GM19395 (cell line): ENCODE measurements at regions not wholly inside any gene's neighbourhood (a gene's known extent, or its start where the extent isn't known, plus 50 kb on each side); places are given as distances from the start of the nearest gene placed in this dataset.
"Not testable (repeated sequence)": the region's sequence is repeated elsewhere in the genome, so short reads cannot be mapped to it uniquely, and the experiment has no call there.

Experiments used
- ATAC-seq: cut with Tn5 transposase; IDR thresholded peaks from one replicate; pipeline ENCODE4 v1.9.1; 2021; ENCODE audit warnings: mild to moderate bottlenecking, moderate library complexity; ENCODE audit not compliant: unreplicated experiment

DNA sequence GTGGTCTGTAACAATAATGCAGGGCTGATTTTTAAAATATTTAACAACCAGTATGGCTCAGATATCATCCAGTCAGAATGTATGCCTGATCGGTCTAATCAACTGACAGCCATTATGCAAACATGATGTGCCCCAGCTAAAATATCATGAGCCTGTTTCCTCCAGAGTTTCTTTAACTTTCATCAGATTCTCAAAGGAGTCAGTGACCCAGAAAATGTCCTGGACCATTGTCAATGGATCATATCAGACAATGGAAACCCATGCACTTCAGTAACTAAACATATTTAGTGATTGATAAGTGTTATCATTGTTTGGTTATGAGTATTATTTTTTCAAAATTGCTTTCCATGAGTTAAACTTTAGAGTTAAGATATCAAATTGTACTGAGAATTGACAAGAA, 173.5 kb downstream of the LMBRD1 start:
- no peak for ATAC-seq

DNA sequence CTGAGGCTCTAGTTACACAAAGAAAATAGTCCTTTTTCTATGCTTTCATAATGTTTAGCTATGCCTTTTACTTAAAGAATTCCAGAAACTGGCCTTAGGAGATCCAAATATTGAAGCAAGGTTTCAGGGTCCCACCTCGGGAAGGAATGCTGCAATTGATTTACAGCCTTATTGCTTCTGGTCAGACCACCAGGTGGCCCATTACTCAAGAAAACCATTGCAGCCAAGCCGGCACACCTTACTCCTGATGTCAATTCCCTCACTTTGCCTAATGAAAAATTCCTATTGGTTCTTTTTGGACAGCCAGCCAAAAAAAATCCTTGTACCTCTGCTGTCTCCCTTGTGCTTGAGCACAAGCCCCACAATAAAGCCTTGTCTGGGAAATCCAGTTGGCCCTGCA, 173.9 kb downstream of the LMBRD1 start:
- no peak for ATAC-seq

DNA sequence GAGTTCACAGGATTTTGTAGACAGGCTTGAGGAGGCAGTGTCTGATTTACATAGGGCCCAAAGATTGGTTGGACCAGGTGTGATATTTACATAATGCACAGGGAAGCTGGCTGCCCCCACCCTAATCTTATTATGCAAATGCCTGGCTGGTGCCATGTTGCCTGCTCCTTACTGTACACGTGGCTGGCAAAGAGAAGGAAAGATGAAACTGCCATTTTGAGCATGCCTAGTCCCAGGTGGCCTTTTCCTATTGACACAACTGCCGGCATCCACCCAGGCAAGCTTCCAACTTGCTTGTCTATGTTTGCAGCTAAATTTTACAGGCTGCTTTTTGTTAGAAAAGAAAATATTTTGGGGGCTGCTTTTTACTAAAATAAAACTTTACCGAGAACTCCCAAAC, 174.6 kb downstream of the LMBRD1 start:
- no peak for ATAC-seq

DNA sequence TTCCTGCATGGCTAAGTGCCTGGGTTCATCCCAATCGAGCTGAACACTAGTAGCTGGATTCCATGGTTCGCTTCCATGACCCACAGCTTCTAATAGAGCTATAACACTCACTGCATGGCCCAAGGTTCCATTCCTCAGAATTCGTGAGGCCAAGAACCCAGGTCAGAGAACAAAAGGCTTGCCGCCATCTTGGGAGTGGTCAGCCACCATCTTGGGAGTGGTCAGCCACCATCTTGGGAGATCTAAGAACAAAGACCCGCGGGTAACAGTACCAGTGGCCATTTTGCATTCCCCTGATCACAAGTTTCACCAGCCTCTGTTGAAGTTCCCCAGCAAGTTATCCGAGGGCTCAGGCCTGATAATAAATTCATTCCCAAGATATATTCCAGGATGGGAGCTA, 179.6 kb downstream of the LMBRD1 start:
- no peak for ATAC-seq

DNA sequence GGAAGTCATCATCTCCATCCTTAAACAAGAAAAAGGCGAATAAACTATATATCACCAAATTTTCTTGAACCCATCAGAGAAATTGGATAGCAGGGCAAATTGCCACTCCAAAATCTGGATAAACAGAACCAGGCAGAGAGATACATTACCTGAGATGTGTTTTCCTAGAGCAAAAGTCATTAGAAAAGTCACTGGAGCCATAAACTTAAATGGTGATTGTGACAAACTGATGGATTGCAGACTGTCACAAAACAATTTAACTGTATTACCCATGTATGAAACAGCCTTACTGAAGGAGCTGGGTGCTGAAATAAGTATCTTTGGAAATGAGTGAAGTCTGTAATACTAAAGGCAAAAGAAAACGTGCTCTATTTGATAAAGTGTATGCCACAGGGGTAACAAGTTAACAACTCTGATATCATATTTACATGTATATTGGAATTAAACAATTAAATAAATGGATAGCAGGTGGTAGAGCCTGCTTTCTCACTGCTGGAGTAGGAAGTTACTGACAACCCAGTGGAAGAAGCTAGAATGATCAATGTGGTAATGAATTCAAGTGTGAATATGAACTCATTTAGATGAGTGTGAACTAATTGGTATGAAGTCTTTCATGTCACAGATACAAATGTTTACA, 186.9 kb downstream of the LMBRD1 start:
- no peak for ATAC-seq

DNA sequence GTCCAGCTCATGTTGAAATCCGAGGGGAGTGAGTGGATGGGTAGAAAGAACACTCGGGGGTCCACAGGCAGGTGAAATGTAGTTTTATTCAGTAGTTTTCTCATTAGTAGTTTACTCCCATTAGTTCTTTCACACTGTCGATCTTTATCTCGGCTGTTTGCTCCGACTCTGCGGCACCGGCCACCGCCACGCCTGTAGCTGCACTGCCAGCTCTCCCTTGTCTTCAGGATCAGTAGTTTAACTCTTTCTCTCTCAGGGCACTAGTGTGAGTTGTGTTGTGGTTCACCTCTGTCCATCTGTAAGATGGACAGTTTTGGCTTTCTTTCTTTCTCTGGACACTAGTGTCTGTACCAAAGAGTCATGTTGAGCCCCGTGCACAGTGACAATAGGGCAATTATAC, 195.7 kb downstream of the LMBRD1 start:
- ATAC-seq = no peak

DNA sequence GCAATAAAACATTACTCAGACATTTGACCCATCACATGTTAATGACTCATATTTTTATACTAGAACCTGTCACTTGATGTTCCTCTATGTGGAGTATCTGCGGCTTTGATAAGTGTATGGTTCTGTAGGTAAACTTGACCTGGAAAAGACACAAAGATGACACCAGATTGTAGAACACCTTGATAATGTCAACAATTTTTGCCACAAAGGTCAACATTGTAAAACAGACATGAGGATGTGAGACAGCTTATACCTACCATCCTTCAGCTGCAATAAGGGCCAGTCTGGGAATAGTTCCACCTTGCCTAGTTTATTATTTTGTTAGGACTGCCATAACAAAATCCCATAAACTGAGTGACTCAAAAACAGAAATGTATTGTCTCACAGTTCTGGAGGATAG, 202.4 kb downstream of the LMBRD1 start:
- no peak for ATAC-seq

DNA sequence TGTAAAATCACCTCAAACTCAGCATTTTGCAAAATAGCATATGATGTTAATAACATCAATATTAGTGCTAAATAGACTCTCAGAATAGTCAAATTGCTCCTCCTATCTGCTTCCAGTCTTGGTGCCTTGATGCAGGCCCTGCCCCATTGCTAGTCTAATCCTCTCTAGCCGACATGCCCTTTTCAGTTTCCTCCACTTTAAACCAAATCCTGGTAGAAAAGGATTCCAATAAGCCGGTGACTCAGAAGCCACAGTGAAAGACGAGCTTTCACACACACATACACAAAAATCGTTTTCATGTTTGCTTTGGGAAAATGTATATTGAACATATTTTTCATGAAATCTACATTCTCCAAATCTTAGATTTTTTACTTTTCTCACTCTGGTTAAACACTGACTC, 203.1 kb downstream of the LMBRD1 start:
- ATAC-seq = no peak

DNA sequence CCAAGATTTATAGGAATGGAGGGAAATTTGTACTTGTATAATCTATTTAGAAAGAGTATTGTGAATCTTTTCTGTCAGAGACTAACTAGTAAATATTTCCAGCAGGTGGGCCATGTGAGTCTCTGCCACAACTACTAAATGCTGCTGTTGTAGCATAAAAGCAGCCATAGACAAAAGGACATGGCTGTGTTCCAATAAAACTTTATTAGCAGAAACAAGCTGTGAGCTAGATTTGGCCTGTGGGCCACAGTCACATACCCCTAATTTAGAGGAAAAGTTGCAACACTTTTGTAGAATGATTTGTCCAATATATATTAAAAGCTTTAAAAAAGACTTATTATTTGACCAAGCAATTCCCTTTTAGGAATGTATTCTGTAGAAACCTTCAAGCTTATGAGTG, 207.2 kb downstream of the LMBRD1 start:
- no peak for ATAC-seq

DNA sequence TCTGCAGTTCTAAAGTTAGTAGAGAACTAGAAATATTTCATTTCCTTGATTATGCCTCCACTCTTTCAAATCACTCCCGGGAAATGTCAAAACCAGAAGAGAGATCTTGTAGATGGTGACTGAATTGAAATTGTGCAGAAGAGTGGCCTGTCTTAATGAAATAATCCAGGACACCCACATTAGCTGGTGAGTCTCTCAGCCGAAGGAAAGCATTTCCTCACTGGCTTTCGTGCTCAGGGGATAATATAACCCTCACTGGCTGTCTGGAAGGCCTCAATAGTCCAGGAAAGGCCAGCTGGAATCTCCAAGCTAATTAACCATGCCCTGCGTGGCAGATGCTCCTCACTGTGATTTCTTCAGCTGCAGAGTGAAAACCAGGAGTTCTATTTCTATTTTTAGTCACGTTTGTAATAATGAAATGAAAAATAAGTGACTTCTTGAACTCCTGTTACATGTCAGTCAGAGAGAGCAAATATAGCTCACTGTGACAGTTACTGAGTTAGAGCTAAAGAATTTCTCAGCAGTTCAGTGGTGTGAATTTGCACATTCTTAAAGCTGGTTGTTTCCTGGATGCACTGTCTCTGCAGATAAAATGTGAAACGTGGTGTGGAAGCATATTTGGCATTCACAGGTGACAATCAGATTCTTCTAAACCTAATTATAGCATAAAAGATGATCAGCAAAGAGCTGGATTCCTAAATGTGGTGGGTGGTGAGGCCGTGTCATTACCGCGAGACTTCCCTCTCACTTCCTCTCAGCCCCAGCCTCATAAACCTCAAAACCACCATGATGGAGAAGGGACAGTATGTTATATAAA, 211.7 kb downstream of the LMBRD1 start:
- ATAC-seq = peak; percentile 96

DNA sequence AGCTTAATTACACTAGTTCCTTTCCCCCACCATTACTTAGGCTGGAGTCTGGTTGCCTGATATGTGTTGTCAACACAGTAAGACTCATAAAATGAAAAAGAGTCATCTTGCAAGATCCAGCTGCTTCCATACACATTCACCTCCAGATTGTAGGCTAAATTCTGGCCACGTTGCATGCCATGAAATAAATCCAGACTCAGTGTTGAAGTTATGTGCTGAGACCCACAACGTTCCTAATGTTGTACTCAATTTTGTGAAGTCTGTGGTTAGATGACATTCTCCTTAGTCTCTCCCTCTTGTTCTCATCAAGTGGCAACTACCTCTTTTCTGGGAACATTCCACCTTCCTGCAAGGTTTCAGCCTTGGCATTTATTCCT, 212.3 kb downstream of the LMBRD1 start:
- no peak for ATAC-seq

DNA sequence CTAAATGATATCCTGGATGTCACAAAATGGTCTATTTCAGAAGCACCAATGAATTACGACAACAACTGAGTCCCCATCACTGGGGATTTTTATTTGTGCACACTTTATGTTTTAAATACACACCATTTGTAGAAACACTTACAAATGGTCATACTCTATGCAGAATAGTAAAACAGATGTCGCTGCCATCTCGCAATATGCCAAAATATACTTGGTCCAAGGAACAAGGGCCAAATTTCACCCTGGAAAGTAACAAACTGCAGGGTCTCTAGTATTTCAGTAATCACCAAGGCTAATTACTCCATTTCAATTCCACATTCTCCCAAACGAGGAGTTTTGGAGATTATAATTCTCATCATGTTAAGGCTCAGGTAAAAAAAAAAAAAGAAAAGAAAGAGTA, 215.2 kb downstream of the LMBRD1 start:
- ATAC-seq = no peak

DNA sequence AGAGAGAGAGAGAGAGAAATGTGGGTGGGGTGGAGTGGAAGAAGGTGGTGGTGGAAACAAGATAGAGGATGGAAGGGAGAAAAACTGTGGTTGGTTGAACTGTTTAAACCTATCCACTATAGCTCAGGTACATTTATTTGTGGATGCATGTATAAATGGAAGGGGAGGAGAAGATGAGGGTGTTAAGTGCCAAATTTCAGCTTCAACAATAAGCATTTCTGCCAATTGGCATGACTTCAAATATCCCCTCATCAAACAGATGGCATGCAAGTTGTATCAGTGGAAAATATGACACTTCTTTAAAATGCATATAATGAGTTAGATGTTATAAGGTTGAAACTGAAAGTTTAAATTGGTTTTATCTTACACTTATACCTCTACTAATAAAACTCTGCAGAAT, 216.1 kb downstream of the LMBRD1 start:
- ATAC-seq = no peak

DNA sequence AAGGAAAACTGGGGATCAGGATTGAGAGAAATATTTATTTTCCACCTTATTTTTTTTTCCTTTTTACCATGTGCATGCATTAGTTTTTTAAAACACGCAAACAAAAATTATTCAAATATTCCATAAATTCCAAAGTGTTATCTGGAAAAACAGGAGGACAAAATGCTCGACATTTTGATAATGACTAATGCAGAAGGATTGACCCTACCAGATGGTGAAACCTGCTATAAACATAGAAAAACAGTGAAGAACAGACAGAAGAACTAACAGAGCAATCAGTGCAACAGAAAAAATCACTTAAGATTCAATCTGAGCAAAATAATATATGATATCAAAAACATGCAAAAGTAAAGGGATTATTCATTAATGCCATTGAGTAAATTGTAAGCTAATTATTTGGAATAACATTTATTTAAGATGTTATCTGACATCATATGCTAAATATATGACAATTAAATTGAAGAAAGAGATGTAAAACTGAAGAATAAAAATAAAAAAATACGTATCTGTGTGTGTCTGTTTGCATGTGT, 218.4 kb downstream of the LMBRD1 start:
- no peak for ATAC-seq

DNA sequence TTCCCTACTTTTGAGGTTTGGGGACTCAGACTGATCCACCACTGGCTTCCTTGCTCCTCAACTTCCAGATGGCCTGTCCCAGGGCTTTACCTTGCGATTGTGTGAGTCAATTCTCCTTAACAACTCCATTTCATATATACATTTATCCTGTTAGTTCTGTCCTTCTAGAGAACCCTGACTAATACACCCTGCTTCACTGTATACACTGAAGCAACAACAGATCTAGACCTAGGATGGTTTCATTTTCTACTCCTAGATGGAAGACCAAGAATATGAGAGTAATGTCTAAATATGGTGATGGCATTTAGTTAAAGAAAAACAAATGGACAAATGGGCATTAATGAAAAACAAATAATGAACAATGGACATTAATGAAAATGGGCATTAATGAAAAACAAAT, 225.6 kb downstream of the LMBRD1 start:
- ATAC-seq = no peak

DNA sequence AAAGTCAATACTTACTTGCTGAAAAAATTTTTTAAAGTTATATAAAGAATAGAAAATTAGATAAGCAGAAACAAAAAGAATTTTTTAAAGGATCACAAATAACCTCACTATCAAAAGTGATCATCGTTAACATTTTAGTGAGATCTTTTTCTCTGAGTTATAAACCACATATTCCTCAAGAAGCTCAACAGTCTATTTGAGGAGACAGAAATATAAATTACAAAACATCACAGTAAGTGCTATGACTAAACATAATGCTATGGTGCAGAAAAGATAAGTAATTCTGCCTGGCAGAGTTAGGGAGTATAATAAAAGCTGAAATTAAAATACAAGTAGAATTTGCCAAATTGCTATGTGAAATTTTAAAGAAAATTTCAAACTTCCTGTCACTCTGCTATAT, 226.7 kb downstream of the LMBRD1 start:
- no peak for ATAC-seq

DNA sequence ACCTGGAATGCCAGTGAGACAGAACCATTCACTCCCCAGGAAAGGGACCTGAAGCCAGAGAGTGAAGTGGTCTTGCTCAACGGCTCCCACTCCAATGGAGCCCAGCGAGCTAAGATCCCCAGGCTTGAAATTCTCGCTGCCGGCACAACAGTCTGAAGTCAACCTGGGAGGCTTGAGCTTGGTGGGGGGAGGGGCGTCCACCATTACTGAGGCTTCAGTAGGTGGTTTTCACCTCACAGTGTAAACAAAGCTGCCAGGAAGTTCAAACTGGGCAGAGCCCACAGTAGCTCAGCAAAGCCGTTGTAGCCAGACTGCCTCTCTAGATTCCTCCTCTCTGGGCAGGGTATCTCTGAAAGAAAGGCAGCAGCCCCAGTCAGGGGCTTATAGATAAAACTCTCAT, 236.2 kb downstream of the LMBRD1 start:
- ATAC-seq = not testable (repeated sequence)

DNA sequence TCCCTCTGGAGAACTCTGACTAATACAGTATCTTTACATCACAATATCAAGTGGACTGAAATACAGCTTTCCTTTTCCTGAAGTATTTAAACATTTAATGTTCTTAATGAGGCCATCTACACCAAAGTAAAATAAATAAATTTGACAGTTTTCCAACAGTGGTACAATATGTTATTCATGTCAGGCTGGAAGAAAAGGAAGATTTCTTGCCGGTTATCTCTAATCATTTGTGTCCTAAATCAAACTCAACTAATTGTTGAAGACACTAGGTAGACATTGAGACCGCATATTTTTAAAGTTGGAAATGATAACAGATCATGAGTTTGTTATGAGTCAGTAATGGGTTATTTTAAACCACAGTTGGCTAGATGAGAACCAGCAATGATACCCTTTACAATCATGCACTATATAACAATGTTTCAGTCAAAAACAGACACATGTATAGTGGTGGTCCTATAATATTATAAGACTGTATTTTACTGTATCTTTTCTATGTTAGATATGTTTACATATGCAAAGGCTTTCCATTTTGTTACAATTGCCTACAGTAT, 241.6 kb downstream of the LMBRD1 start:
- ATAC-seq = no peak

DNA sequence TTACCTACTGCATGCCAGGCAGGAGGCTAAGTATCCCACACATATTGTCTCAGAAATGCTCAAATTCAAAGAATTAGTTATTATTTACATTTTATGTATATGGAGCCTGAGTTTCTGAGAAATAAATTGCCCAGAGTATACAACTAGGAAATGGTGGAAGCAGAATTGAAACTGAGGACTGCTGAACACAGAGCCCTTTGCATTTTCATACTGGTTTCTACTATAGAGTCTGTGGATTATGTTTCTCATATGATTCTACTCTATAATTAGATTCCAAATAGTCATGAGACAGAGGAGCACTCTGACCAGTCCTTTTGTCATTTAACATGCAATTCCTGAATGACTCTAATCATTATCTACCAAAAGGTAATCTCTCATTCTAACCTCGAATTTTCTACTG, 254.3 kb downstream of the LMBRD1 start:
- no peak for ATAC-seq

DNA sequence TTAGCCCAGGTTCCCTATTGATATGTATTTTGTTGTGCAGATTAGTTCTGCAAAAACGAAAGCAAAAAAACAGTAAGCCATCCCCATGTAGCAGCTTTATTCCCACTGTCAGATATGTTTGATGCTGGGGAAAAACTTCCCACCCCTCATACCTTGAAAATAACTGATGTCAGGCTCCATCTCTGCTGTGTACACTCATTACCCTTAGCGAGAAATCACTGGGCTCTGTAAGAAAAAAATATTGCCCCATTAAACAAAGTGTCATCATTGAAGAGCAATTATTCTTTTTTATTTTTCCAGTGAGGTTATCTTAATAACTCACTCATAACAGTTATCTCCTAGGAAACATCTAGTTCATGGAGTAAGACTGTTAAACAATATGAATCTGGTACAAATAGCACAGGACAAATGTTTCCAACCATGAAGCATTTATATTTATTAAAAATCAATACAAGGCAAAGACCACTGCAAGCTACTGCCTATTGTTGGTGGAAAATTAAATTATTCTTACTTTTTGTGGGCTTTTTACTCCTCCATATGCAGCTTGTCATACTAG, 268.8 kb downstream of the LMBRD1 start:
- no peak for ATAC-seq

DNA sequence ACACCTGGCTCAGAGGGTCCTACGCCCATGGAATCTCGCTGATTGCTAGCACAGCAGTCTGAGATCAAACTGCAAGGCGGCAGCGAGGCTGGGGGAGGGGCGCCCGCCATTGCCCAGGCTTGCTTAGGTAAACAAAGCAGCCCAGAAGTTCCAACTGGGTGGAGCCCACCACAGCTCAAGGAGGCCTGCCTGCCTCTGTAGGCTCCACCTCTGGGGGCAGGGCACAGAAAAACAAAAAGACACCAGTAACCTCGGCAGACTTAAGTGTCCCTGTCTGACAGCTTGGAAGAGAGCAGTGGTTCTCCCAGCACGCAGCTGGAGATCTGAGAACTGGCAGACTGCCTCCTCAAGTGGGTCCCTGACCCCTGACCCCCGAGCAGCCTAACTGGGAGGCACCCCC, 281.3 kb downstream of the LMBRD1 start:
- not testable (repeated sequence) for ATAC-seq

DNA sequence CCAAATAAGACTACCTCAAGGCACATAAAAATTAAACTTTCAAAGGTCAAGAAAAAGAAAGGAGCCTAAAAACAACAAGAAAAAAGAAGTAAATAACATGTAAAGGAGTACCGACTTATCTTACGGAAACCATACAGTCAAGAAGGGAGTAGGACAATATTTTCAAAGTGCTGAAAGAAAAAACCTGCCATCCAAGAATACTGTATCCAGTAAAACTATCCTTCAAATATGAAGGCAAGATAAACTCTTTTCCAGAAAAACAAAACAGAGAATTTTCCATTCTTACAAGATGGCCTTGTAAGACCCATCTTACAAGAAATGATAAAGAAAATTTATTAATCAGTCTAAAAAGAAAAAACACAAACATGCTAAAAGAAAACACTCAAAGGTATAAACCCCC, 302.2 kb downstream of the LMBRD1 start:
- ATAC-seq = no peak
